ENCODE measurements at regions not wholly inside any gene's neighbourhood (a gene's known extent, or its start where the extent isn't known, plus 50 kb on each side); places are given as distances from the start of the nearest gene placed in this dataset.

DNA sequence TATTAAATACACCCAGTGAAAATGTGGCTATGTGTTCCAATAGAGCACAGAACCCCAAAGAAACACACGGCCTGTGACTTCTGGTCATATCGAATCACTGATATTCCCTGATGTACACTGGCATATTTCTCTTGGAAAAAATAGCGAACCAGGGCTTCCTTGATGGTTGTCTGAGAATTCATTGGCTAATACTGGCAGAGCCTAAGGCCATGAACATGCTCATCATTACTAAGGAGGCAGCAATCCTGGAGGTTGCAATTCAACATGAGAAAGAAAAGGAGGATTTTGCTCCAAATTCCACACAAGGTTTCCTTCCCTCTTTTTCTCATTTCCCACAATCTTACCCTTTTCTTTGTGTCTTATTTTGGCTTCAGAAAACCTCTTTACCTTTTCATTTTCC lies 212.9 kb upstream of the HMGA2 start:
- no peak for TF ChIP-seq TP53 (CRISPR knock-in tag; IDR thresholded peaks at IDR 0.05)
- TF ChIP-seq, protein P1, sequence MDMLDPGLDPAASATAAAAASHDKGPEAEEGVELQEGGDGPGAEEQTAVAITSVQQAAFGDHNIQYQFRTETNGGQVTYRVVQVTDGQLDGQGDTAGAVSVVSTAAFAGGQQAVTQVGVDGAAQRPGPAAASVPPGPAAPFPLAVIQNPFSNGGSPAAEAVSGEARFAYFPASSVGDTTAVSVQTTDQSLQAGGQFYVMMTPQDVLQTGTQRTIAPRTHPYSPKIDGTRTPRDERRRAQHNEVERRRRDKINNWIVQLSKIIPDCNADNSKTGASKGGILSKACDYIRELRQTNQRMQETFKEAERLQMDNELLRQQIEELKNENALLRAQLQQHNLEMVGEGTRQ (CRISPR knock-in tag; IDR thresholded peaks at IDR 0.05): no peak
- TF ChIP-seq, protein P2, sequence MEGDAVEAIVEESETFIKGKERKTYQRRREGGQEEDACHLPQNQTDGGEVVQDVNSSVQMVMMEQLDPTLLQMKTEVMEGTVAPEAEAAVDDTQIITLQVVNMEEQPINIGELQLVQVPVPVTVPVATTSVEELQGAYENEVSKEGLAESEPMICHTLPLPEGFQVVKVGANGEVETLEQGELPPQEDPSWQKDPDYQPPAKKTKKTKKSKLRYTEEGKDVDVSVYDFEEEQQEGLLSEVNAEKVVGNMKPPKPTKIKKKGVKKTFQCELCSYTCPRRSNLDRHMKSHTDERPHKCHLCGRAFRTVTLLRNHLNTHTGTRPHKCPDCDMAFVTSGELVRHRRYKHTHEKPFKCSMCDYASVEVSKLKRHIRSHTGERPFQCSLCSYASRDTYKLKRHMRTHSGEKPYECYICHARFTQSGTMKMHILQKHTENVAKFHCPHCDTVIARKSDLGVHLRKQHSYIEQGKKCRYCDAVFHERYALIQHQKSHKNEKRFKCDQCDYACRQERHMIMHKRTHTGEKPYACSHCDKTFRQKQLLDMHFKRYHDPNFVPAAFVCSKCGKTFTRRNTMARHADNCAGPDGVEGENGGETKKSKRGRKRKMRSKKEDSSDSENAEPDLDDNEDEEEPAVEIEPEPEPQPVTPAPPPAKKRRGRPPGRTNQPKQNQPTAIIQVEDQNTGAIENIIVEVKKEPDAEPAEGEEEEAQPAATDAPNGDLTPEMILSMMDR (IDR thresholded peaks at IDR 0.05): no peak
- TF ChIP-seq, protein P3, sequence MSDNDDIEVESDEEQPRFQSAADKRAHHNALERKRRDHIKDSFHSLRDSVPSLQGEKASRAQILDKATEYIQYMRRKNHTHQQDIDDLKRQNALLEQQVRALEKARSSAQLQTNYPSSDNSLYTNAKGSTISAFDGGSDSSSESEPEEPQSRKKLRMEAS (CRISPR knock-in tag; IDR thresholded peaks at IDR 0.05): no peak
- no peak for TF ChIP-seq FOXK1 (CRISPR knock-in tag; IDR thresholded peaks at IDR 0.05)
- TF ChIP-seq SP1 (CRISPR knock-in tag; conservative IDR thresholded peaks at IDR 0.05): no peak
- TF ChIP-seq ETV6 (CRISPR knock-in tag; IDR thresholded peaks at IDR 0.05): no peak
- TF ChIP-seq, protein P4, sequence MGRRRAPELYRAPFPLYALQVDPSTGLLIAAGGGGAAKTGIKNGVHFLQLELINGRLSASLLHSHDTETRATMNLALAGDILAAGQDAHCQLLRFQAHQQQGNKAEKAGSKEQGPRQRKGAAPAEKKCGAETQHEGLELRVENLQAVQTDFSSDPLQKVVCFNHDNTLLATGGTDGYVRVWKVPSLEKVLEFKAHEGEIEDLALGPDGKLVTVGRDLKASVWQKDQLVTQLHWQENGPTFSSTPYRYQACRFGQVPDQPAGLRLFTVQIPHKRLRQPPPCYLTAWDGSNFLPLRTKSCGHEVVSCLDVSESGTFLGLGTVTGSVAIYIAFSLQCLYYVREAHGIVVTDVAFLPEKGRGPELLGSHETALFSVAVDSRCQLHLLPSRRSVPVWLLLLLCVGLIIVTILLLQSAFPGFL (CRISPR knock-in tag; IDR thresholded peaks at IDR 0.05; ENCODE audit: borderline replicate concordance): no peak
- no peak for TF ChIP-seq ZNF138 (CRISPR knock-in tag; conservative IDR thresholded peaks at IDR 0.05)
- TF ChIP-seq ZNF396 (CRISPR knock-in tag; IDR thresholded peaks at IDR 0.05; ENCODE audit: borderline replicate concordance): no peak
- no peak for TF ChIP-seq HMGA2 (CRISPR knock-in tag; IDR thresholded peaks at IDR 0.05)
